Body of pancreas (tissue), 4 donors: ENCODE measurements at regions not wholly inside any gene's neighbourhood (a gene's known extent, or its start where the extent isn't known, plus 50 kb on each side); places are given as distances from the start of the nearest gene placed in this dataset.
"Not testable (repeated sequence)": the region's sequence is repeated elsewhere in the genome, so short reads cannot be mapped to it uniquely, and the experiment has no call there.

Experiments used
- ATAC-seq: fragments of 150-250 bp; one replicate; pipeline ENCODE4 v1.9.1; 2016
- DNase-seq, 4 donors: peaks; one replicate each; pipeline ENCODE4 v3.0.0-alpha.2; 2019
- H3K27ac ChIP-seq, 4 donors: fragments of 200-600 bp; sonication (generic); 1 replicate in 3 of 4; 2 replicates in 1 of 4; pipeline versions ENCODE4 v1.5.1 to v1.6.1; 2016 to 2019; ENCODE audit warnings: mild to moderate bottlenecking in 1 of 4, mixed read lengths in 1 of 4, moderate library complexity in 1 of 4
- H3K27me3 ChIP-seq, 2 donors: fragments of 200-600 bp; sonication (generic); one replicate each; pipeline ENCODE4 v1.6.0; 2016; ENCODE audit warnings: mild to moderate bottlenecking in 1 of 2
- H3K36me3 ChIP-seq, 2 donors: fragments of 200-600 bp; sonication (generic); replicated peaks in 1 of 2; 2 replicates each; pipeline ENCODE4 v1.5.1; 2016; ENCODE audit warnings: low read depth in 2 of 2; ENCODE audit not compliant: insufficient read depth in 1 of 2
- H3K4me1 ChIP-seq: fragments of 200-600 bp; sonication (generic); one replicate; pipeline ENCODE4 v1.6.0; 2016
- H3K4me3 ChIP-seq, 2 donors: fragments of 200-600 bp; sonication (generic); 1 replicate in 1 of 2; 2 replicates in 1 of 2; pipeline ENCODE4 v1.5.1; 2016 to 2019
- H3K9me3 ChIP-seq, 3 donors: fragments of 200-600 bp; sonication (generic); 1 replicate in 2 of 3; 2 replicates in 1 of 3; pipeline ENCODE4 v1.5.1; 2016
- POLR2A ChIP-seq, 3 donors: fragments of 450-650 bp; IDR thresholded peaks; one replicate each; pipeline ENCODE4 v1.6.1; 2016; ENCODE audit warnings: antibody characterized with exemption in 3 of 3, mild to moderate bottlenecking in 2 of 3
- WGBS, 2 donors: methylation state at CpG; one replicate each; pipeline ENCODE4 v1.1.5; 2017; 5-methylcytosine and 5-hydroxymethylcytosine counted together
- intact Hi-C: fragments of 100-400 bp; cut with DNase I; formaldehyde crosslinking; loops from one replicate; pipeline ENCODE4 v1.15.1; 2023
- TF ChIP-seq, protein P1 (sequence below), 7 experiments: fragments of 450-650 bp in 4 of 7; fragments of 200-600 bp in 3 of 7; sonication (generic) in 3 of 7; IDR thresholded peaks; one replicate each; pipeline ENCODE4 v1.5.1; 2016 to 2019; ENCODE audit warnings: antibody characterized with exemption in 7 of 7

DNA sequence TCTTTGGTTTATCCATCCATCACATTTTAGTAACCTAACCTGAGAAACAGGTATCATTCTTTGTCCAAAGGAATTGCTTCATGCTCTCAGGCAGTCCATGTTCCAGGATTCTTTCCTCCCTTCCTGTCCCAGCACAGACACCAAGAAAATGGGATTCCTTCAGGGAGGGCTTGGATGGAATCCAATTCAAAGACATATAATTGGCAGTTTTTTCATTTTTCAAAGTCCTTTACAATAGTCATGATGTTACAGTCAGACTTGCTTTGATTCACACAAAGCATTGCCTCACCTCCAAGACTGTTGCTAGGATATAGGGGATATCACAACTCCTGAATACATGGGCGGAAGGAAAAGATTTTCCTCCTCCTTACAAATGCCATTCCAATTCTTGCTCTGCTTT, 241.4 kb upstream of the ACVR2A start:
- Histone ChIP-seq H3K36me3 (no peaks in the 10 kb centered on the region), H3K27me3 (no peaks in the 10 kb centered on the region), H3K27ac (no peak overlapping the region), H3K4me1 (no peaks in the 10 kb centered on the region), H3K4me3 (no peak overlapping the region), H3K9me3 (no peaks in the 10 kb centered on the region)
- 86 to 88% methylated on average over 1 of the region's 1 CpG for WGBS, 2 donors
- TF ChIP-seq POLR2A (IDR thresholded peaks at IDR 0.05), result no peak
- TF ChIP-seq, protein P1, sequence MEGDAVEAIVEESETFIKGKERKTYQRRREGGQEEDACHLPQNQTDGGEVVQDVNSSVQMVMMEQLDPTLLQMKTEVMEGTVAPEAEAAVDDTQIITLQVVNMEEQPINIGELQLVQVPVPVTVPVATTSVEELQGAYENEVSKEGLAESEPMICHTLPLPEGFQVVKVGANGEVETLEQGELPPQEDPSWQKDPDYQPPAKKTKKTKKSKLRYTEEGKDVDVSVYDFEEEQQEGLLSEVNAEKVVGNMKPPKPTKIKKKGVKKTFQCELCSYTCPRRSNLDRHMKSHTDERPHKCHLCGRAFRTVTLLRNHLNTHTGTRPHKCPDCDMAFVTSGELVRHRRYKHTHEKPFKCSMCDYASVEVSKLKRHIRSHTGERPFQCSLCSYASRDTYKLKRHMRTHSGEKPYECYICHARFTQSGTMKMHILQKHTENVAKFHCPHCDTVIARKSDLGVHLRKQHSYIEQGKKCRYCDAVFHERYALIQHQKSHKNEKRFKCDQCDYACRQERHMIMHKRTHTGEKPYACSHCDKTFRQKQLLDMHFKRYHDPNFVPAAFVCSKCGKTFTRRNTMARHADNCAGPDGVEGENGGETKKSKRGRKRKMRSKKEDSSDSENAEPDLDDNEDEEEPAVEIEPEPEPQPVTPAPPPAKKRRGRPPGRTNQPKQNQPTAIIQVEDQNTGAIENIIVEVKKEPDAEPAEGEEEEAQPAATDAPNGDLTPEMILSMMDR (IDR thresholded peaks at IDR 0.05), result no peak
- DNase-seq, result no peak
- no peak for ATAC-seq
- intact Hi-C loops, result no loop called here

DNA sequence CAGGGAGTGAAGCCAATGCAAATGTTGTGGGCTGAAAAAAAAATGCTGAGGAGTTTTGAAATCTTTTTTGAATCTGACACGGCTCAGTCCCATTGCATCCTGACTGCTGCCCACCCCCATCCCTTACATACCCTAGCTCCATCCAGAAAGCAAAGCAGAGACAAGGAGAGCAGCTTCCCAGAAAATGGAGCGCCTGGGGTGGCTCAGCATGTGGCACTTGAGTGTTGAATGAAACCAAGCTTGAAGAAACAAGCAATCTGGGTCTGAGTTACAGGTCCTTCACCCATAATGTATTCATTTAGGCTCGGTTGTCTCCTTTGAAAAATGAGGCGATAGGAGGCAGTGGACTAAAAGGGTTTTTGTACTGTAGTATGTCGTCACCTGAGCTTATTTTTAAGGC, 244.2 kb upstream of the ACVR2A start:
- no peak for TF ChIP-seq POLR2A (IDR thresholded peaks at IDR 0.05)
- TF ChIP-seq, protein P1 (IDR thresholded peaks at IDR 0.05), result no peak
- Histone ChIP-seq H3K4me1 (no peaks in the 10 kb centered on the region), H3K4me3 (no peak overlapping the region), H3K27ac (no peak overlapping the region), H3K9me3 (no peaks in the 10 kb centered on the region), H3K36me3 (no peaks in the 10 kb centered on the region), H3K27me3 (no peaks in the 10 kb centered on the region)
- no peak for ATAC-seq
- WGBS, 2 donors, result 59 to 68% methylated on average over 5 of the region's 5 CpGs
- intact Hi-C loops, result no loop called here
- no peak for DNase-seq

DNA sequence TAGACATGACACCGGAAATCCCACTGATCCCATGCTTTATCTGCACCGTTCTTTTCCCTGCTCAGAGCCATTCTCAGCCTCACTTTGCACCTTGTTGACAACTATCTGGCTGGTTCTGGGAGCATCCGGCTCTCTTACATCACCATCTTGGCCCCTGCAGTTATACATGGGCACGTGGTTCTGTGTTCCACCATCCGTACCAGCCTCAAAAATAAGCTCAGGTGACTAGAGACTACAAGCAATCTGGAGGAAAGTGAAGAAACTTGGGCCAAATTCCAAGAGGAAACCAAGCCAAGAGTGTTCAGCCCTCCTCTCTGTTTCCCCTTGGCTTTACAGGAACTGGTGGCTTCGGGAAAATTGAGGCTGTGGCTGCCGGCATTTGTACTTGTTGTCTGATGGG, 244.6 kb upstream of the ACVR2A start:
- Histone ChIP-seq H3K36me3 (no peaks in the 10 kb centered on the region), H3K4me1 (no peaks in the 10 kb centered on the region), H3K27me3 (no peaks in the 10 kb centered on the region), H3K27ac (no peak overlapping the region), H3K9me3 (no peaks in the 10 kb centered on the region), H3K4me3 (no peak overlapping the region)
- 80 to 86% methylated on average over 7 of the region's 7 CpGs for WGBS, 2 donors
- TF ChIP-seq, protein P1 (IDR thresholded peaks at IDR 0.05), result no peak
- no peak for TF ChIP-seq POLR2A (IDR thresholded peaks at IDR 0.05)
- no peak for ATAC-seq
- no peak for DNase-seq
- intact Hi-C loops, result no loop called here

DNA sequence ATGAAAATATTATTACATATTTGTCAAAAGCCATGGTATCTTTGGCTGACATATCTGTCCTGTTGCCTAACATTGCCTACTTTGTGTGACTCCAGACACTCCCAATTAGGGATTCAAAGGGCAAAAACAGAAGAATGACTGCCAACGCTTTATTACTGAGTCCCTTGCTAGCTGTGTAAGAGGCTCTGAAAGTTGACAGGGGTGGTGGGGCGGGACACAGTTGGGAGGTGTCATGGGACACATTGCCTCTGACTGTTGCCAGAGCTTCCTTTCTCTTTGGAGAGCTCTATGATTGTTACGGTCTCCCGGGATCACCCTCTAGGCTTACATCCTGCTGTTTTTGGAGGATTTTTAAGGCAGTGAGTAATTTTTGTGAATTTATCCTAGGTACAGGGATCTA, 249.6 kb upstream of the ACVR2A start:
- Histone ChIP-seq H3K36me3 (no peaks in the 10 kb centered on the region), H3K4me1 (no peaks in the 10 kb centered on the region), H3K27me3 (no peaks in the 10 kb centered on the region), H3K27ac (no peak overlapping the region), H3K9me3 (no peaks in the 10 kb centered on the region), H3K4me3 (no peak overlapping the region)
- 89 to 93% methylated on average over 4 of the region's 4 CpGs for WGBS, 2 donors
- no peak for DNase-seq
- no peak for ATAC-seq
- no peak for TF ChIP-seq POLR2A (IDR thresholded peaks at IDR 0.05)
- intact Hi-C loops, result no loop called here

DNA sequence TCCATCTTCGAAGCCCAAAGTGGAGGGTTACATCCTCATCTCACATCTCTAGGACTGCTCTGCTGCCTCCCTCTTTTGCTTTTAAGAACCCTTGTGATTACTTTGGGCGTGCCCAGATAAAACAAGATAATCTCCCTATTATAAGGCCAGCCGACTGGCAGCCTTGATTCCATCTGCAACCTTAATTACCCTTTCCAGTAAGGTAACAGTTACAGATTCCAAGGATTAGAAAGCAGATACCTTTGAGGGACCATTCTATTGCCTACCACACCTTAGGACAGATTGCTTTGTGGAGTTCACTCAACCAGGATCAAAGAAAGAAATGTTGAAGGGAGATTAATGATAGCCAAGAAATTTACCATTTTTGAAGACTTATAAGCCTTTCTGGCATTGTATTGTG, 250.8 kb upstream of the ACVR2A start:
- H3K27me3 ChIP-seq, result no peaks in the 10 kb centered on the region
- no peaks in the 10 kb centered on the region for H3K36me3 ChIP-seq
- TF ChIP-seq, protein P1 (IDR thresholded peaks at IDR 0.05), result no peak
- no peak for ATAC-seq
- H3K27ac ChIP-seq, result no peak overlapping the region
- H3K9me3 ChIP-seq, result no peaks in the 10 kb centered on the region
- intact Hi-C loops, result no loop called here
- DNase-seq, result no peak
- no peaks in the 10 kb centered on the region for H3K4me1 ChIP-seq
- H3K4me3 ChIP-seq, result no peak overlapping the region
- 58 to 65% methylated on average over 3 of the region's 3 CpGs for WGBS, 2 donors

DNA sequence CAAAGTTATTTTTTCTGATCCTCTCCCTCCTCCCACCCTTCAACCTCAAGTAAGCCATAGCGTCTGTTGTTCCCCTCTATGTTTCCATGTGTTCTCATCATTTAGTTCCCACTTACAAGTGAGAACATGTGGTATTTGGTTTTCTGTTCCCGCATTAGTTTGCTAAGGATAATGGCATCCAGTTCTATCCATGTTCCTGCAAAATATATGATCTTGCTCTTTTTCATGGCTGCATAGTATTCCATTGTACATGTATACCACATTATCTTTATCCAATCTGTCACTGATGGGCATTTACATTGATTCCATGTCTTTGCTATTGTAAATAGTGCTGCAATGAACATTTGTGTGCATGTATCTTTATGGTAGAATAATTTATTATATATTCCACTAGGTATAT, 252.0 kb upstream of the ACVR2A start:
- 72 to 92% methylated on average over 2 of the region's 2 CpGs for WGBS, 2 donors
- DNase-seq, H3K4me1 ChIP-seq, ATAC-seq, H3K4me3 ChIP-seq, intact Hi-C loops, H3K9me3 ChIP-seq, H3K36me3 ChIP-seq, H3K27ac ChIP-seq, H3K27me3 ChIP-seq: not testable (repeated sequence)
